Spinal cord (tissue), 9 donors: ENCODE measurements at regions not wholly inside any gene's neighbourhood (a gene's known extent, or its start where the extent isn't known, plus 50 kb on each side); places are given as distances from the start of the nearest gene placed in this dataset.

Experiments used
- DNase-seq, 6 donors: peaks; one replicate each; pipeline versions ENCODE4 v3.0.0 to v3.0.0-alpha.2; 2013 to 2015; ENCODE audit warnings: low spot score in 6 of 6, low read depth in 4 of 6
- H3K27ac ChIP-seq: one replicate; pipeline ENCODE4 v1.5.1; 2013; ENCODE audit warnings: low read depth, low read length, control low read depth
- H3K27me3 ChIP-seq: one replicate; pipeline ENCODE4 v1.6.1; 2013; ENCODE audit warnings: low read length; ENCODE audit not compliant: control insufficient read depth, insufficient read depth
- H3K36me3 ChIP-seq: one replicate; pipeline ENCODE4 v1.6.1; 2013; ENCODE audit warnings: low read length; ENCODE audit not compliant: control insufficient read depth, insufficient read depth
- H3K4me1 ChIP-seq: one replicate; pipeline ENCODE4 v1.6.1; 2013; ENCODE audit warnings: low read length; ENCODE audit not compliant: control insufficient read depth, insufficient read depth
- H3K4me3 ChIP-seq: one replicate; pipeline ENCODE4 v1.5.1; 2013; ENCODE audit warnings: low read depth, low read length, control low read depth
- H3K9me3 ChIP-seq: one replicate; pipeline ENCODE4 v1.6.1; 2013; ENCODE audit warnings: low read length; ENCODE audit not compliant: control insufficient read depth, insufficient read depth
- WGBS: methylation state at CpG from one replicate; pipeline ENCODE4 v1.1.5; 2013; ENCODE audit warnings: missing lambda C conversion rate; ENCODE audit not compliant: insufficient coverage; 5-methylcytosine and 5-hydroxymethylcytosine counted together
- donor health status: healthy.

DNA sequence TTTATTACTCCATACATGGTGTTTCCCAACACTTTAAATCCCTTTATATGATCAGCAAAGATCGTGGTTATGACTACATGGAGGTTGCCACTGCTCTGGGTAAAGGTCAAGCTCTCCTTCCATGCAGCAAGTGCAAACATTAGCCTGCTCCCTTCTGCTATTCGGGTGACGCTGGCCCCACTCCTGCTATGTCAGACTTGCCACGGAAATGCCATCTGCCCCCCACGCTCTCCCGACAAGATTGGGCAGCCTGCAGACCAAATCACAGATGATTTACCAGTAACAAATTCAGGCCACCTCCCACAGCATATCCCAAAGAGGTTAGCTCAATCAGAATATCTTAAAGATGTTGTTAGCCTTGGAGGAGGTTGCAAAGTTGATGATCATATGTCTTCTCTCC, 77.8 kb upstream of the MGMT start:
- Histone ChIP-seq H3K27ac (no peak overlapping the region), H3K4me3 (no peak overlapping the region), H3K27me3 (peaks cover 8% of the 10 kb centered on the region), H3K9me3 (no peaks in the 10 kb centered on the region), H3K36me3 (no peaks in the 10 kb centered on the region), H3K4me1 (no peaks in the 10 kb centered on the region)
- no peak for DNase-seq
- 84% methylated on average over 6 of the region's 6 CpGs for WGBS

DNA sequence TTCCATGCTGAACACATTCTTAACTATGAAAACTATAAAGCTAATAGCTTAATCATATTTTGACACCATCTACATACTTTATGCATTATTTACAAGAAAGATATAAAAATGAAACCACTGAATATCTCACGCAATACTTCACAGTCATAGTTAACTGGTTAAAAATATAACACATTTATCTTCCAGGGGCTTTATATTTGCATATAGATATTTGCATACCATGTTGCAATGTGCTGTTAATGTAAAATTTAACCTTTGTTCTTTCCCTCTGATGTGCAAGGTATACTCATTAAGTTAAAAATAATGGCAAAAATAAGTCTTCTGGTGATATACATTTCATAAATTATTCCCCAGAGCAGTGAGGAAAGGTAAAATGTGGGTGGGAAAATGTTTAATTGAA, 76.9 kb upstream of the MGMT start:
- peaks cover 6% of the 10 kb centered on the region for H3K4me1 ChIP-seq
- DNase-seq, result no peak
- H3K27ac ChIP-seq, result no peak overlapping the region
- no peaks in the 10 kb centered on the region for H3K36me3 ChIP-seq
- no CpG with 5 or more reads among the region's 1 CpG for WGBS
- H3K4me3 ChIP-seq, result no peak overlapping the region
- no peaks in the 10 kb centered on the region for H3K9me3 ChIP-seq
- peaks cover 17% of the 10 kb centered on the region for H3K27me3 ChIP-seq

DNA sequence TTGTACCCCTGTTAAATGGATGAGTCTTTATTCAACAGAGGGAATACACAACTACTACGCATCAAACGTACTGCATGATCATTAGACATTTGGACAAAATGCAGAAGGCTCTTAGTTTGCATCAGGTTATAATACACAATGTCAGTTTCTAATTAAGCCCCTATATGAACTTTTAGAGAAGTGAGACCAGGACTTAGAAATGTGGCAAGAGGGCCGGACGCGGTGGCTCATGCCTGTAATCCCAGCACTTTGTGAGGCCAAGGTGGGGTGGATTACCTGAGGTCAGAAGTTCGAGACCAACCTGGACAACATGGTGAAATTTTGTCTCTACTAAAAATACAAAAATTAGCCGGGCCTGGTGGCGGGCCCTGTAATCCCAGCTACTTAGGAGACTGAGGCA, 76.3 kb upstream of the MGMT start:
- DNase-seq, result no peak
- no peak overlapping the region for H3K27ac ChIP-seq
- no peaks in the 10 kb centered on the region for H3K9me3 ChIP-seq
- peaks cover 6% of the 10 kb centered on the region for H3K4me1 ChIP-seq
- H3K36me3 ChIP-seq, result no peaks in the 10 kb centered on the region
- H3K4me3 ChIP-seq, result no peak overlapping the region
- WGBS, result 100% methylated on average over 2 of the region's 8 CpGs
- peaks cover 22% of the 10 kb centered on the region for H3K27me3 ChIP-seq

DNA sequence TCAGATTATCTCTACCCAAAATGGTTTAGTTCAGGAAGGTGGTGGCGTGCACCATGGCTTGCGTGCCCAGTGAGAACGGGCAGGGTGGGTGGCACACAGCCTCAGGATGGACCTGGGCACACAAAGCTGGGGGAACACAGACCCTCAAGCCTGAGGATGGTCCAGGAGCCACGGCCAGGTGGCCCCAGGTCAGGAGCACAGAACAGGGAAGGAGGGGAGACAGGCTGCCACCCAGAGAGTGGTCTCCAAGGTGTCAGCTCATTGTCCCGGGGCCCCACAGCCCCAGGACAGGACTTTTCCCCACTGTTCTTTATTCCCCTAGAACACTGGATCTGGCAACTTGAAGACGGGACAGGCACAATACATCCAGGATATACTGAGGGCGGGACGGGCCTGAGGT, 75.6 kb upstream of the MGMT start:
- H3K4me1 ChIP-seq, result peaks cover 11% of the 10 kb centered on the region
- H3K27me3 ChIP-seq, result peaks cover 29% of the 10 kb centered on the region
- 89% methylated on average over 7 of the region's 8 CpGs for WGBS
- no peak overlapping the region for H3K4me3 ChIP-seq
- no peaks in the 10 kb centered on the region for H3K36me3 ChIP-seq
- DNase-seq, result no peak
- no peak overlapping the region for H3K27ac ChIP-seq
- H3K9me3 ChIP-seq, result no peaks in the 10 kb centered on the region

DNA sequence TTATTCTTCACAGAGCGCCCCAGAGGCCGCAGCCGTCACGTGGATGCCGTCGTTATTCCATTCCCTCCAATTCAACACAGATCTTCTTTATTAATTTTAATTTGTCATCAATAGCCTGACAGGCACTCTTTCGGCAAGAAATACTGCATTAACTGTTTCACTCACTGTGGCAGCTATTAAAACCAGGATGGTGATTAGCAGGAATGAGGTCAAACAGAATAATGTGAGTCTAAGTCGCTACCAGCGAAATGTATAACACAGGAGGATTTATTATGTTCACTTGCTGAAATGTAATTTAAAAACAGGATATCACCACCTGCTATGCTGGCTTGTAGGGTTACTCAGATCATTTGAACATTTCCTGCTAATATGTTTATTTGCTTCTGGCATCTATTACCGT, 74.2 kb upstream of the MGMT start:
- Histone ChIP-seq H3K4me3 (no peak overlapping the region), H3K27me3 (peaks cover 35% of the 10 kb centered on the region), H3K36me3 (no peaks in the 10 kb centered on the region), H3K4me1 (peaks cover 11% of the 10 kb centered on the region), H3K9me3 (no peaks in the 10 kb centered on the region), H3K27ac (no peak overlapping the region)
- 51% methylated on average over 8 of the region's 10 CpGs for WGBS
- peak in 1 of 6 donors; percentile 71 for DNase-seq

DNA sequence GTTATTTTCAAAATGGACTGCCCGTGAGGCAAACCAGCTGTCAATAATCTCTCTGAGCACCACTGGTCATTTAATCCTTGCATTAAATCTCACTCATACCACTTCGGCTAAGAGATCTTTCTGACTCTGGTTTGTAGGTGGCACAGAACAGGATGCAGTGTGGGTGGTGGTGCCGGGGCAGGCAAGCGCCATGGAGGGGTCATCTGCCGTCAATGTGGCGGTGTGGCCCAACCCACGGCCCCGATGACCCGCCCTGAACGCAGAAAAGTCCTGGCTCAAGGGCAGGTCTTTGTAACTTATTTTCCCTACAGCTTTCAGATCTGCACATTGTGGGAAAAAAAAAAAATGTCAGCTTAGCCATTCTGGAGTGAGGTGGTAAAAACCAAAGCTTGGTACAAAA, 73.2 kb upstream of the MGMT start:
- Histone ChIP-seq H3K27me3 (peaks cover 35% of the 10 kb centered on the region), H3K9me3 (no peaks in the 10 kb centered on the region), H3K4me3 (no peak overlapping the region), H3K27ac (no peak overlapping the region), H3K4me1 (peaks cover 11% of the 10 kb centered on the region), H3K36me3 (no peaks in the 10 kb centered on the region)
- WGBS, result 77% methylated on average over 8 of the region's 10 CpGs
- DNase-seq, result no peak

DNA sequence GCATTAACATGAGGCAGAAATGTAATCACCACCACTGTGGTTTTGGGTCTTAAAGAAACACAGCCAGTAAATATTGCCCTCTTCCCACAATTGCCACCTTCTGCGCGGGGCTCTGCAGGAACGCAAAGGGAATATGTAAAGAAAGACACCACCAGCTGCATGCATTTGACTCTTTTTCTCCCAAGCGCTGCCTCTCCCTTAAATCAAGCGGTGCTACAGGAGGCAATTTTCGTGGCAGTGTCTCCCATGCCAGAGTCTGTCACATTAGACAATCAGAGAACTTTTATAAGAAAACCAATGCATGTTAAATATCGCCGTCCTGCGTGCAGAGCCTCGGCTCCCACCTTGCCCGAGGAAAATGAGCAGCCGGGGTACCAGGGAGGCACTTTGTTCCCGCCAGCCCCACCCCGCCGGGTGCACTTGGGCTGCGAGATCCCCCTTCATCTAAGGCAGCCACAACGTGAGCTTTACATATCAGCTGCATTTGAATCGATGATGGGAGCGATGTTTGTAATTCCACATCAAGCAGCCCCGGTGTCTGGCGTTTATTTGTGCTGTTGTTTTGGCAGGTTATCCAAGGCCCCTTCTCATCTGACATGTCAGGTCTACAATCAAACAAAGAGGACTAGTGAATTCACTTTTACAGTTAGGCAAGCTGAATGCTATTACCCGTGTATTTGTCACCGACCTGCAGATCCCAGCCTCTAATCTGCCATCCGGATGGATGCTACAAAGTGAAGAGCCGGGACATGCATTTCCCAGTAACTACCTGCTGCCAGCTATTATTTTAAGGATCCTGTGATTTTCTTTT, 72.3 kb upstream of the MGMT start:
- Histone ChIP-seq H3K36me3 (no peaks in the 10 kb centered on the region), H3K4me3 (no peak overlapping the region), H3K4me1 (peaks cover 11% of the 10 kb centered on the region), H3K27me3 (peaks cover 35% of the 10 kb centered on the region), H3K27ac (no peak overlapping the region), H3K9me3 (no peaks in the 10 kb centered on the region)
- 18% methylated on average over 19 of the region's 25 CpGs for WGBS
- DNase-seq, result peak in 2 of 6 donors; percentile 35 to 75

DNA sequence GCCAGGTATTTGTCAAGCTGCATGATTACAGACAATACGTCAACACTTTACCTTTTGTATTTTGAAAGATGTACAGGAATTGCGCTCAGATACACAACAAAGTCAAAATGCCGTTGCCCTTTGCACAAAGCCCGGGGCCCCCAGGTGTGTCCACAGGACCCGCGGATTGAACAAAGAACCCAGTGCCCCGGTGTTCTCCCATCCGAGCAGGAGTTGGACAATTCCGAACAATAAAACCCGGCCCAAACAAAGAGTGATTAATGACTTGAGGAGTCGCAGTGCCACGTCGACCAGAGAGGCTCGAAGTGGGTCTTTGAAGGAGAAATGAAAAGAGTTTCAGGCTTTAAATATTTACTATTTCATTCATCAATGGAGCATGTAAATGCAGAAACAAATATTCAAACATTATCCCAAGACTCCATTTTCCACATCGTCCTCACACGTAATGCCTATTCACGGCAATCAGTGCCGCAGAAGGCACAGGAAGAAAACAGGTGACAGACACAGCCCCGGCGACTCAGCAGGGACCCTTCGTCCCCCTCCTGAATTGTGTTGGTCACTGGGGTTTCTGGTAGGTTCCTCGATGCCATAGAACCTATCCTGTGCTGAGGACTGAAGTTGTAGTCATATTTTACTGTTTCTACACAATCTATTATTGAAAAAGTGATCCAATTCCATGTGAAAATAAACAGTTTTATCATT, 70.9 kb upstream of the MGMT start:
- WGBS, result 40% methylated on average over 10 of the region's 22 CpGs
- H3K9me3 ChIP-seq, result no peaks in the 10 kb centered on the region
- H3K36me3 ChIP-seq, result no peaks in the 10 kb centered on the region
- DNase-seq, result peak in 1 of 6 donors; percentile 41
- no peak overlapping the region for H3K27ac ChIP-seq
- peaks cover 11% of the 10 kb centered on the region for H3K4me1 ChIP-seq
- no peak overlapping the region for H3K4me3 ChIP-seq
- H3K27me3 ChIP-seq, result peaks cover 35% of the 10 kb centered on the region

DNA sequence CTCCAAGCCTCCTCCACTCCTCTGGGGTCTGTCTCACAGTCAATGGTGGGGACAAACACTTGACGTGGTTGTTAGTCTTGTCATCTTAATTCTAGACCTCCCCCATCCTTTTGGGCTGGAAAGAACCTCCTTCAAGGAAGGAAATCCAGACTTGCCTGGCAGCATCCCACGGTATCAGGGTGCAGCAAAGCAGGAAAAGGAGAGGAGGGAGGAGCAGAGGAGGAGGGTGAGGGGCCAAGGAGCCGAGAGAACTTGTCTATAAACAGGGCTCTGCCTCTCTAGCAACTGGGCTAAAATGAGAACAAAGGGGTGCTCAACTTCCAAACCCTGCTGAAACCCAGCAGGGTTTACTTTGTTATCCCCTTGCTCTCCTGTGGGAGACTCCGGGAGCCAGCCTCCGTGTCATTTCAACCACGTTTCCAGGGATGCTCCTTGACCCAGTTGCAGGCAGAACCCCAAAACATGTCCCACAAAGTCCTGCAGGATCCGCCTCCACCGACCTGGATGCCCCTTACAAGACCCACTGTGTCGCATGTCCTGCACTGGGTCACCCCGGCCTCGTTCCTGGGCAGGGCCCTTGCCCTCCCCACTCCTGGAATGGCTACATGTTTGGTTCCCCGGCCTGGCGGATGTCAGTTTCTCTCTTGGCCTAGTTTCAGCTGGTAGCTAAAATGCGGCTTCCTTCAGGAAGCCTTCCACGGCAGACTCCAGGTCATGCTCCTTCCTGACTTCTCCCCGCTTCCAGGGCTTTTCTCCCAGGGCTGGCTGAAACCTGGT, 69.7 kb upstream of the MGMT start:
- no peak for DNase-seq
- Histone ChIP-seq H3K9me3 (no peaks in the 10 kb centered on the region), H3K4me1 (peaks cover 11% of the 10 kb centered on the region), H3K27ac (no peak overlapping the region), H3K4me3 (no peak overlapping the region), H3K27me3 (peaks cover 35% of the 10 kb centered on the region), H3K36me3 (no peaks in the 10 kb centered on the region)
- WGBS, result 89% methylated on average over 14 of the region's 16 CpGs
